ENCODE measurements at regions not wholly inside any gene's neighbourhood (a gene's known extent, or its start where the extent isn't known, plus 50 kb on each side); places are given as distances from the start of the nearest gene placed in this dataset.

GRCh38 chr10:44803862-44804261 is 107.3 kb upstream of the TMEM72 start:
- no peaks in the 10 kb centered on the region for H3K36me3 ChIP-seq (ENCODE audit: control insufficient read depth, insufficient read depth, low read length)
- no peak overlapping the region for H3K27ac Mint-ChIP-seq (ENCODE audit: unreplicated experiment)
- no peak overlapping the region for H3K4me3 ChIP-seq (ENCODE audit: low read depth, low read length)
- H3K27me3 Mint-ChIP-seq (ENCODE audit: insufficient read depth, unreplicated experiment): peaks cover 29% of the 10 kb centered on the region
- no peak overlapping the region for H3K4me3 Mint-ChIP-seq (ENCODE audit: unreplicated experiment)
- POLR2A ChIA-PET: no interaction called here
- H3K4me1 ChIP-seq: no peaks in the 10 kb centered on the region
- 0 out of 2 replicates have a peak, but pooled peaks cover 2% of the 10 kb centered on the region for H3K9me3 ChIP-seq
- H3K36me3 Mint-ChIP-seq (ENCODE audit: insufficient read depth, unreplicated experiment): no peaks in the 10 kb centered on the region
- DNase-seq: no peak
- H3K4me1 Mint-ChIP-seq (ENCODE audit: low read depth, unreplicated experiment): no peaks in the 10 kb centered on the region
- intact Hi-C loops (cut with micrococcal nuclease; ENCODE audit: unreplicated experiment): no loop called here
- H3K27me3 ChIP-seq (replicated peaks; ENCODE audit: control insufficient read depth, insufficient read depth, low read length): no peaks in the 10 kb centered on the region
- H3K9me3 Mint-ChIP-seq (ENCODE audit: unreplicated experiment): no peaks in the 10 kb centered on the region
- CTCF ChIA-PET: no interaction called here
- no peak for TF ChIP-seq CTCF (IDR thresholded peaks at IDR 0.05; ENCODE audit: insufficient read depth in 1 of 2, low read depth in 1 of 2, low read length in 1 of 2, severe bottlenecking in 1 of 2, unreplicated experiment in 1 of 2)
- BruUV-seq (replicated peaks): no TSS peak

GRCh38 chr10:44804661-44805060 is 106.5 kb upstream of the TMEM72 start:
- no peak for TF ChIP-seq CTCF (IDR thresholded peaks at IDR 0.05; ENCODE audit: insufficient read depth in 1 of 2, low read depth in 1 of 2, low read length in 1 of 2, severe bottlenecking in 1 of 2, unreplicated experiment in 1 of 2)
- peaks cover 29% of the 10 kb centered on the region for H3K27me3 Mint-ChIP-seq (ENCODE audit: insufficient read depth, unreplicated experiment)
- no peak for DNase-seq
- CTCF ChIA-PET: no interaction called here
- H3K9me3 Mint-ChIP-seq (ENCODE audit: unreplicated experiment): no peaks in the 10 kb centered on the region
- Histone ChIP-seq H3K27me3 (replicated peaks; ENCODE audit: control insufficient read depth, insufficient read depth, low read length) (no peaks in the 10 kb centered on the region), H3K36me3 (ENCODE audit: control insufficient read depth, insufficient read depth, low read length) (no peaks in the 10 kb centered on the region), H3K9me3 (0 out of 2 replicates have a peak, but pooled peaks cover 2% of the 10 kb centered on the region), H3K4me3 (ENCODE audit: low read depth, low read length) (no peak overlapping the region), H3K4me1 (no peaks in the 10 kb centered on the region)
- no peak overlapping the region for H3K4me3 Mint-ChIP-seq (ENCODE audit: unreplicated experiment)
- BruUV-seq (replicated peaks): no TSS peak
- POLR2A ChIA-PET: no interaction called here
- H3K4me1 Mint-ChIP-seq (ENCODE audit: low read depth, unreplicated experiment): no peaks in the 10 kb centered on the region
- no peaks in the 10 kb centered on the region for H3K36me3 Mint-ChIP-seq (ENCODE audit: insufficient read depth, unreplicated experiment)
- H3K27ac Mint-ChIP-seq (ENCODE audit: unreplicated experiment): no peak overlapping the region
- intact Hi-C loops (cut with micrococcal nuclease; ENCODE audit: unreplicated experiment): no loop called here

- no peak overlapping the region for H3K4me3 ChIP-seq (ENCODE audit: low read depth, low read length)
- Mint-ChIP-seq H3K4me1 (ENCODE audit: low read depth, unreplicated experiment) (no peaks in the 10 kb centered on the region), H3K27me3 (ENCODE audit: insufficient read depth, unreplicated experiment) (peaks cover 21% of the 10 kb centered on the region), H3K27ac (ENCODE audit: unreplicated experiment) (no peak overlapping the region), H3K9me3 (ENCODE audit: unreplicated experiment) (no peaks in the 10 kb centered on the region), H3K36me3 (ENCODE audit: insufficient read depth, unreplicated experiment) (no peaks in the 10 kb centered on the region), H3K4me3 (ENCODE audit: unreplicated experiment) (no peak overlapping the region)
- H3K27me3 ChIP-seq (replicated peaks; ENCODE audit: control insufficient read depth, insufficient read depth, low read length): no peaks in the 10 kb centered on the region
- no peaks in the 10 kb centered on the region for H3K9me3 ChIP-seq
- intact Hi-C loops (cut with micrococcal nuclease; ENCODE audit: unreplicated experiment): no loop called here
- TF ChIP-seq CTCF (IDR thresholded peaks at IDR 0.05; ENCODE audit: insufficient read depth in 1 of 2, low read depth in 1 of 2, low read length in 1 of 2, severe bottlenecking in 1 of 2, unreplicated experiment in 1 of 2): no peak
- H3K36me3 ChIP-seq (ENCODE audit: control insufficient read depth, insufficient read depth, low read length): no peaks in the 10 kb centered on the region
- no peaks in the 10 kb centered on the region for H3K4me1 ChIP-seq
- ChIA-PET POLR2A (no interaction called here), CTCF (no interaction called here)
- DNase-seq: no peak
- no TSS peak for BruUV-seq (replicated peaks)
These were observed 105.5 kb upstream of the TMEM72 start for GRCh38 chr10:44805466-44806210.

Measured in Caco-2 (cell line).